ENCODE measurements at regions not wholly inside any gene's neighbourhood (a gene's known extent, or its start where the extent isn't known, plus 50 kb on each side); places are given as distances from the start of the nearest gene placed in this dataset.

DNA sequence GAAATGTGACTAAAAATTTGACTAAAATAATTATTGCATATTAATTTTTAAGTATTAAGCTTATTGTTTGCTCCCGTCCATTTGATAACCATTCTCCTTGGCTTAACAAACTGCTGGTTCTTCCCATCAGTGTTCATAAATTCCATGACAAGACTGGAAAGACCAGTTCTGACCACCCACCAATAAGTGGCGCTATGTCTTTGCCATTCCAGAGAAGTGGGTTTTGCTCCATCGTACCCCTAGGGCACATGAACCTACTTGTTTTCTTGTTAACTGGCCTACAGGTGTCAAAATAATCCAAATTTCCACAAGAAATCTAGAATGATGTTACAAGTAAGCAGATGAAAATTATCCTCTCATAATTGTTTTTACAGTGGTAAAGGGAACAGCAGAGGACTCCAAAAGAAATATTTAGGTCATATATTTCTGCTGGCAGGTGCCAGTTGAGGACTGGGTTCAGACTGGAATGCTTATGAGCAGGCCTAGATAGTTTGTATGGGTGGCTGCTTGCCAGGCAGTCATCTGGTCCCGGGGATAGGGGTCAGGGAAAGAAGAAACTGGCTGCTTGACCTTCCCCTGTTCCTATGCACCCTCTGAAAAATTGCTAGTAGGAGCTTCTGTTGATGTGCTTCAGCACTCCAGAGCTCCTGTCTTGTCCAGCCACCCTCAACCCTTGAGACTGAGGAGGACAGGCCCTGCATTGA, 283.1 kb upstream of the ADAMTSL1 start:
- no peak overlapping the region for H3K4me2 ChIP-seq (replicated peaks; ENCODE audit: low read depth, low read length, poor library complexity, severe bottlenecking)
- no peak overlapping the region for H3K9ac ChIP-seq (ENCODE audit: low read length)
- H3K4me1 ChIP-seq (ENCODE audit: control insufficient read depth in 2 of 2, insufficient read depth in 2 of 2, low read length in 2 of 2): no peaks in the 10 kb centered on the region
- H3K4me3 Mint-ChIP-seq: no peak overlapping the region
- POLR2A ChIA-PET: no interaction called here
- H3K27ac Mint-ChIP-seq: no peak overlapping the region
- no peaks in the 10 kb centered on the region for H3K4me1 Mint-ChIP-seq
- intact Hi-C loops (cut with micrococcal nuclease): no loop called here
- CTCF ChIA-PET: interaction anchor here (1.3 kb wide), 1 partner anchor 9 kb away, joined by 4 read pairs; no protein-coding TSS in a partner anchor
- H3K27ac ChIP-seq (ENCODE audit: low read length in 2 of 2): no peak overlapping the region
- H3K27me3 ChIP-seq (replicated peaks in 1 of 4; ENCODE audit: control extremely low read depth in 1 of 4, control insufficient read depth in 3 of 4, insufficient read depth in 4 of 4, low read length in 3 of 4): no peaks in the 10 kb centered on the region
- no peak for DNase-seq
- no peaks in the 10 kb centered on the region for H3K27me3 Mint-ChIP-seq
- WGBS (ENCODE audit: insufficient coverage): no CpG with 5 or more reads among the region's 4 CpGs
- H3K36me3 ChIP-seq (replicated peaks in 1 of 2; ENCODE audit: control extremely low read depth in 1 of 2, control insufficient read depth in 1 of 2, extremely low read depth in 1 of 2, insufficient read depth in 2 of 2, low read length in 1 of 2): no peaks in the 10 kb centered on the region
- no peaks in the 10 kb centered on the region for H3K79me2 ChIP-seq (ENCODE audit: control insufficient read depth, insufficient read depth, low read length)
- no peaks in the 10 kb centered on the region for H3K9me3 Mint-ChIP-seq (ENCODE audit: insufficient read depth)
- H3K4me3 ChIP-seq (ENCODE audit: control extremely low read depth in 1 of 5, extremely low read depth in 1 of 5, insufficient read depth in 1 of 5, low read depth in 2 of 5, low read length in 4 of 5): no peak overlapping the region
- no peak overlapping the region for H2AFZ ChIP-seq (ENCODE audit: insufficient read depth, low read depth, low read length, poor library complexity, severe bottlenecking)
- H3K9me3 ChIP-seq (ENCODE audit: control extremely low read depth in 1 of 3, control insufficient read depth in 2 of 3, insufficient read depth in 1 of 3, low read length in 2 of 3): no peaks in the 10 kb centered on the region
- ATAC-seq (ENCODE audit: low read depth): no peak
- no peak for TF ChIP-seq EZH2 (IDR thresholded peaks at IDR 0.05; ENCODE audit: borderline replicate concordance, insufficient read depth, low read depth, low read length, poor library complexity, severe bottlenecking)
- TF ChIP-seq, protein P1, sequence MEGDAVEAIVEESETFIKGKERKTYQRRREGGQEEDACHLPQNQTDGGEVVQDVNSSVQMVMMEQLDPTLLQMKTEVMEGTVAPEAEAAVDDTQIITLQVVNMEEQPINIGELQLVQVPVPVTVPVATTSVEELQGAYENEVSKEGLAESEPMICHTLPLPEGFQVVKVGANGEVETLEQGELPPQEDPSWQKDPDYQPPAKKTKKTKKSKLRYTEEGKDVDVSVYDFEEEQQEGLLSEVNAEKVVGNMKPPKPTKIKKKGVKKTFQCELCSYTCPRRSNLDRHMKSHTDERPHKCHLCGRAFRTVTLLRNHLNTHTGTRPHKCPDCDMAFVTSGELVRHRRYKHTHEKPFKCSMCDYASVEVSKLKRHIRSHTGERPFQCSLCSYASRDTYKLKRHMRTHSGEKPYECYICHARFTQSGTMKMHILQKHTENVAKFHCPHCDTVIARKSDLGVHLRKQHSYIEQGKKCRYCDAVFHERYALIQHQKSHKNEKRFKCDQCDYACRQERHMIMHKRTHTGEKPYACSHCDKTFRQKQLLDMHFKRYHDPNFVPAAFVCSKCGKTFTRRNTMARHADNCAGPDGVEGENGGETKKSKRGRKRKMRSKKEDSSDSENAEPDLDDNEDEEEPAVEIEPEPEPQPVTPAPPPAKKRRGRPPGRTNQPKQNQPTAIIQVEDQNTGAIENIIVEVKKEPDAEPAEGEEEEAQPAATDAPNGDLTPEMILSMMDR (IDR thresholded peaks at IDR 0.05): no peak
- no peaks in the 10 kb centered on the region for H4K20me1 ChIP-seq (ENCODE audit: control insufficient read depth, insufficient read depth, low read length, poor library complexity, severe bottlenecking)

DNA sequence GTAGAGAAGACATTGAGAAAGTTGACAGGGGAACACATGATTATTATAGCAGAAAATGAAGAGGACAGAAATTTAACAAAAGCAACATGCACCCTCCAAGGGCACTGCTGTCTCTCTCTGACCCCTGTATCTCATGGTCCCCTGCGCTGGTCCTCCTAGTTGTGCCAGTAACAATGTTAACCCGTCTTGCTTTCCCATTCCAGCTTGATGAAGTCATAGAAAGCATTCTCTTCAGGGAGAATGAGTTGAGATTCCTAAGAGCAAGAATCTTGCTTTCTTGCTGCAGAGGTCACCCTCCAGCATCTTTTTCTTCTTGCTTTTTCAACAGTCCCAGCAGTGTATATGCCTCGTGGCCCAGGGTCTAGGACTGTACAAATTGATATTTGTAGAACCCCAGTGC, 279.6 kb upstream of the ADAMTSL1 start:
- Histone ChIP-seq H3K4me2 (replicated peaks; ENCODE audit: low read depth, low read length, poor library complexity, severe bottlenecking) (no peak overlapping the region), H3K9ac (ENCODE audit: low read length) (no peak overlapping the region), H3K4me3 (ENCODE audit: control extremely low read depth in 1 of 5, extremely low read depth in 1 of 5, insufficient read depth in 1 of 5, low read depth in 2 of 5, low read length in 4 of 5) (no peak overlapping the region), H3K27ac (ENCODE audit: low read length in 2 of 2) (no peak overlapping the region), H3K4me1 (ENCODE audit: control insufficient read depth in 2 of 2, insufficient read depth in 2 of 2, low read length in 2 of 2) (no peaks in the 10 kb centered on the region), H3K79me2 (ENCODE audit: control insufficient read depth, insufficient read depth, low read length) (no peaks in the 10 kb centered on the region), H3K36me3 (replicated peaks in 1 of 2; ENCODE audit: control extremely low read depth in 1 of 2, control insufficient read depth in 1 of 2, extremely low read depth in 1 of 2, insufficient read depth in 2 of 2, low read length in 1 of 2) (no peaks in the 10 kb centered on the region), H2AFZ (ENCODE audit: insufficient read depth, low read depth, low read length, poor library complexity, severe bottlenecking) (no peak overlapping the region), H3K27me3 (replicated peaks in 1 of 4; ENCODE audit: control extremely low read depth in 1 of 4, control insufficient read depth in 3 of 4, insufficient read depth in 4 of 4, low read length in 3 of 4) (no peaks in the 10 kb centered on the region), H4K20me1 (ENCODE audit: control insufficient read depth, insufficient read depth, low read length, poor library complexity, severe bottlenecking) (no peaks in the 10 kb centered on the region), H3K9me3 (ENCODE audit: control extremely low read depth in 1 of 3, control insufficient read depth in 2 of 3, insufficient read depth in 1 of 3, low read length in 2 of 3) (no peaks in the 10 kb centered on the region)
- TF ChIP-seq, protein P1 (IDR thresholded peaks at IDR 0.05): no peak
- TF ChIP-seq EZH2 (IDR thresholded peaks at IDR 0.05; ENCODE audit: borderline replicate concordance, insufficient read depth, low read depth, low read length, poor library complexity, severe bottlenecking): no peak
- Mint-ChIP-seq H3K4me1 (no peaks in the 10 kb centered on the region), H3K4me3 (no peak overlapping the region), H3K27me3 (no peaks in the 10 kb centered on the region), H3K9me3 (ENCODE audit: insufficient read depth) (no peaks in the 10 kb centered on the region), H3K27ac (no peak overlapping the region)
- POLR2A ChIA-PET: no interaction called here
- CTCF ChIA-PET: no interaction called here
- intact Hi-C loops (cut with micrococcal nuclease): no loop called here
- DNase-seq (no peak), ATAC-seq (ENCODE audit: low read depth) (no peak)
- 76% methylated on average over 3 of the region's 3 CpGs for WGBS (ENCODE audit: insufficient coverage)

Measured in B cell (primary cell).